ENCODE measurements at regions not wholly inside any gene's neighbourhood (a gene's known extent, or its start where the extent isn't known, plus 50 kb on each side); places are given as distances from the start of the nearest gene placed in this dataset.

GRCh38 chr2:226508005-226508404 lies 291.6 kb downstream of the IRS1 start:
- TF ChIP-seq CTCF (conservative IDR thresholded peaks at IDR 0.05; ENCODE audit: low read depth, low read length): no peak
- no peak for TF ChIP-seq EZH2 (IDR thresholded peaks at IDR 0.05; ENCODE audit: borderline replicate concordance, low read depth, low read length, poor library complexity, severe bottlenecking)

Measured in A673 (cell line).